GM23248 (cell line): ENCODE measurements at regions not wholly inside any gene's neighbourhood (a gene's known extent, or its start where the extent isn't known, plus 50 kb on each side); places are given as distances from the start of the nearest gene placed in this dataset.

Experiments used
- DNase-seq: peaks from one replicate; pipeline ENCODE4 v3.0.0-alpha.2; 2015
- H2AFZ ChIP-seq: fragments of 200-600 bp; sonication (generic); 2 replicates; pipeline ENCODE4 v1.6.1; 2016; ENCODE audit warnings: antibody characterized with exemption
- H3F3A ChIP-seq: fragments of 200-600 bp; sonication (generic); 2 replicates; pipeline ENCODE4 v1.6.1; 2016; ENCODE audit warnings: mild to moderate bottlenecking, antibody characterized with exemption, mixed run types; ENCODE audit not compliant: insufficient read depth
- H3K27ac ChIP-seq: fragments of 200-600 bp; sonication (generic); 2 replicates; pipeline ENCODE4 v1.5.1; 2016; ENCODE audit warnings: mild to moderate bottlenecking
- H3K27me3 ChIP-seq: fragments of 200-600 bp; sonication (generic); replicated peaks from 2 replicates; pipeline ENCODE4 v1.6.1; 2016; ENCODE audit warnings: mild to moderate bottlenecking; ENCODE audit not compliant: insufficient read depth
- H3K36me3 ChIP-seq: fragments of 200-600 bp; sonication (generic); 2 replicates; pipeline ENCODE4 v1.6.1; 2016; ENCODE audit warnings: low read depth, mild to moderate bottlenecking
- H3K4me1 ChIP-seq: fragments of 200-600 bp; sonication (generic); 2 replicates; pipeline ENCODE4 v1.6.1; 2016; ENCODE audit warnings: mild to moderate bottlenecking; ENCODE audit not compliant: insufficient read depth
- H3K4me2 ChIP-seq: fragments of 200-600 bp; sonication (generic); one replicate; pipeline ENCODE4 v1.6.1; 2016; ENCODE audit warnings: mild to moderate bottlenecking; ENCODE audit not compliant: unreplicated experiment
- H3K4me3 ChIP-seq: fragments of 200-600 bp; sonication (generic); 2 replicates; pipeline ENCODE4 v1.5.1; 2016; ENCODE audit warnings: mild to moderate bottlenecking
- H3K79me2 ChIP-seq: fragments of 200-600 bp; sonication (generic); 2 replicates; pipeline ENCODE4 v1.6.1; 2016; ENCODE audit warnings: mild to moderate bottlenecking; ENCODE audit not compliant: insufficient read depth
- H3K9ac ChIP-seq: fragments of 200-600 bp; sonication (generic); 2 replicates; pipeline ENCODE4 v1.6.1; 2016; ENCODE audit warnings: mild to moderate bottlenecking
- H3K9me2 ChIP-seq: fragments of 200-600 bp; sonication (generic); 2 replicates; pipeline ENCODE4 v1.6.1; 2016; ENCODE audit warnings: mixed run types, mild to moderate bottlenecking, moderate library complexity; ENCODE audit not compliant: insufficient read depth
- H3K9me3 ChIP-seq: fragments of 200-600 bp; sonication (generic); one replicate; pipeline ENCODE4 v1.6.1; 2017; ENCODE audit warnings: low read depth
- H4K20me1 ChIP-seq: fragments of 200-600 bp; sonication (generic); 2 replicates; pipeline ENCODE4 v1.6.0; 2016; ENCODE audit not compliant: insufficient read depth
- EZH2 ChIP-seq: fragments of 200-600 bp; sonication (generic); IDR thresholded peaks from 2 replicates; pipeline ENCODE4 v1.6.1; 2018; ENCODE audit warnings: antibody characterized with exemption, mild to moderate bottlenecking; ENCODE audit not compliant: insufficient read depth, poor library complexity, severe bottlenecking
- EZH2phosphoT487 ChIP-seq: fragments of 200-600 bp; sonication (generic); IDR thresholded peaks from 2 replicates; pipeline ENCODE4 v1.6.1; 2018; ENCODE audit warnings: antibody characterized with exemption, moderate library complexity, mild to moderate bottlenecking, low read depth; ENCODE audit not compliant: insufficient read depth
- WGBS, 2 experiments: methylation state at CpG; one replicate each; pipeline ENCODE4 v1.1.6; 2015 to 2017; ENCODE audit warnings: low lambda C conversion rate in 2 of 2, low coverage in 1 of 2; ENCODE audit errors: missing lambda C conversion rate in 2 of 2; 5-methylcytosine and 5-hydroxymethylcytosine counted together
- in situ Hi-C: fragments of 300-500 bp; cut with MboI; formaldehyde crosslinking; loops from 2 replicates; pipeline ENCODE4 v1.15.0; 2020

- 3 to 5% methylated on average over 17 of the region's 17 CpGs for WGBS, 2 experiments
- Histone ChIP-seq H3K79me2 (no peaks in the 10 kb centered on the region), H3K9me3 (no peaks in the 10 kb centered on the region), H3K9me2 (no peaks in the 10 kb centered on the region), H3K9ac (no peak overlapping the region), H3F3A (no peaks in the 10 kb centered on the region), H2AFZ (peak overlapping the region; percentile 27), H3K4me2 (peak overlapping the region; percentile 27), H3K4me1 (peaks cover 10% of the 10 kb centered on the region; the same call in 1 of the 2 replicates), H3K27me3 (peaks cover 47% of the 10 kb centered on the region), H3K4me3 (peak overlapping the region; percentile 36), H3K36me3 (no peaks in the 10 kb centered on the region), H3K27ac (no peak overlapping the region), H4K20me1 (no peaks in the 10 kb centered on the region)
- TF ChIP-seq EZH2phosphoT487 (no peak), EZH2 (no peak)
- peak; percentile 63 for DNase-seq
- in situ Hi-C loops = no loop called here
Observed at GRCh38 chr20:51156041-51156982, 133.4 kb upstream of the KCNG1 start.

- no peak overlapping the region for H3K27ac ChIP-seq
- H3K9me3 ChIP-seq = no peaks in the 10 kb centered on the region
- H3F3A ChIP-seq = no peaks in the 10 kb centered on the region
- no peaks in the 10 kb centered on the region for H3K79me2 ChIP-seq
- no peak for TF ChIP-seq EZH2
- TF ChIP-seq EZH2phosphoT487 = no peak
- in situ Hi-C loops = no loop called here
- peaks cover 10% of the 10 kb centered on the region; the same call in 1 of the 2 replicates for H3K4me1 ChIP-seq
- WGBS, 2 experiments = 70 to 75% methylated on average over 19 of the region's 19 CpGs
- DNase-seq = no peak
- no peak overlapping the region for H2AFZ ChIP-seq
- H3K27me3 ChIP-seq = peaks cover 44% of the 10 kb centered on the region
- no peaks in the 10 kb centered on the region for H4K20me1 ChIP-seq
- no peak overlapping the region for H3K4me3 ChIP-seq
- H3K4me2 ChIP-seq = no peak overlapping the region
- no peak overlapping the region for H3K9ac ChIP-seq
- H3K36me3 ChIP-seq = no peaks in the 10 kb centered on the region
- no peaks in the 10 kb centered on the region for H3K9me2 ChIP-seq
Observed at GRCh38 chr20:51154708-51155690, 132.1 kb upstream of the KCNG1 start.

GRCh38 chr20:51153867-51154707 is 131.2 kb upstream of the KCNG1 start:
- H3K9me2 ChIP-seq = no peaks in the 10 kb centered on the region
- no peaks in the 10 kb centered on the region for H3K36me3 ChIP-seq
- peaks cover 44% of the 10 kb centered on the region for H3K27me3 ChIP-seq
- DNase-seq = no peak
- H3K9me3 ChIP-seq = no peaks in the 10 kb centered on the region
- no peaks in the 10 kb centered on the region for H3K79me2 ChIP-seq
- in situ Hi-C loops = no loop called here
- no peak overlapping the region for H2AFZ ChIP-seq
- H3F3A ChIP-seq = no peaks in the 10 kb centered on the region
- 37 to 43% methylated on average over 6 of the region's 6 CpGs for WGBS, 2 experiments
- no peak overlapping the region for H3K27ac ChIP-seq
- H4K20me1 ChIP-seq = no peaks in the 10 kb centered on the region
- H3K9ac ChIP-seq = no peak overlapping the region
- no peak overlapping the region for H3K4me2 ChIP-seq
- H3K4me1 ChIP-seq = peaks cover 10% of the 10 kb centered on the region; the same call in 1 of the 2 replicates
- no peak overlapping the region for H3K4me3 ChIP-seq
- TF ChIP-seq EZH2 (no peak), EZH2phosphoT487 (no peak)

GRCh38 chr20:51148941-51149340 is 126.0 kb upstream of the KCNG1 start:
- Histone ChIP-seq H3K9me2 (no peaks in the 10 kb centered on the region), H3K27me3 (peaks cover 52% of the 10 kb centered on the region), H2AFZ (no peak overlapping the region), H3K27ac (no peak overlapping the region), H3K4me3 (no peak overlapping the region), H3F3A (no peaks in the 10 kb centered on the region), H3K9ac (no peak overlapping the region), H3K4me1 (no peaks in the 10 kb centered on the region), H3K36me3 (no peaks in the 10 kb centered on the region), H4K20me1 (no peaks in the 10 kb centered on the region), H3K9me3 (no peaks in the 10 kb centered on the region), H3K79me2 (no peaks in the 10 kb centered on the region), H3K4me2 (no peak overlapping the region)
- WGBS, 2 experiments = 63 to 66% methylated on average over 2 of the region's 2 CpGs
- TF ChIP-seq EZH2phosphoT487 = no peak
- in situ Hi-C loops = no loop called here
- DNase-seq = no peak
